KOPT-K1 (cell line): ENCODE measurements at regions not wholly inside any gene's neighbourhood (a gene's known extent, or its start where the extent isn't known, plus 50 kb on each side); places are given as distances from the start of the nearest gene placed in this dataset.

ENCODE experiments used
- H3K27ac ChIP-seq: fragments of 200-600 bp; sonication (generic); 2 replicates; pipeline ENCODE4 v1.5.1; 2016; ENCODE audit warnings: antibody characterized with exemption, mild to moderate bottlenecking, low read depth, low read length; ENCODE audit not compliant: poor library complexity, severe bottlenecking
- H3K36me3 ChIP-seq: fragments of 200-600 bp; sonication (generic); 2 replicates; pipeline ENCODE4 v1.5.1; 2017; ENCODE audit warnings: antibody characterized with exemption, mild to moderate bottlenecking, low read length, moderate library complexity; ENCODE audit not compliant: insufficient read depth
- H3K9me3 ChIP-seq: fragments of 200-600 bp; sonication (generic); 2 replicates; pipeline ENCODE4 v1.5.1; 2017; ENCODE audit warnings: antibody characterized with exemption, low read length, mild to moderate bottlenecking; ENCODE audit not compliant: insufficient read depth, poor library complexity, severe bottlenecking

GRCh38 chr22:27573280-27574001 lies 228.1 kb downstream of the MN1 start:
- Histone ChIP-seq H3K27ac (no peak overlapping the region), H3K36me3 (no peaks in the 10 kb centered on the region), H3K9me3 (no peaks in the 10 kb centered on the region)

- Histone ChIP-seq H3K9me3 (no peaks in the 10 kb centered on the region), H3K36me3 (no peaks in the 10 kb centered on the region), H3K27ac (no peak overlapping the region)
These were observed 227.6 kb downstream of the MN1 start for GRCh38 chr22:27574002-27574366.

GRCh38 chr22:27574651-27575050 lies 226.9 kb downstream of the MN1 start:
- H3K9me3 ChIP-seq = no peaks in the 10 kb centered on the region
- no peaks in the 10 kb centered on the region for H3K36me3 ChIP-seq

GRCh38 chr22:27575348-27575747 lies 226.2 kb downstream of the MN1 start:
- no peaks in the 10 kb centered on the region for H3K36me3 ChIP-seq
- no peaks in the 10 kb centered on the region for H3K9me3 ChIP-seq
- no peak overlapping the region for H3K27ac ChIP-seq

More at GRCh38 chr22:27574651-27575050, 226.9 kb downstream of the MN1 start:
- H3K27ac ChIP-seq = no peak overlapping the region

- H3K27ac ChIP-seq = no peak overlapping the region
- H3K36me3 ChIP-seq = no peaks in the 10 kb centered on the region
- no peaks in the 10 kb centered on the region for H3K9me3 ChIP-seq
These were observed 225.1 kb downstream of the MN1 start for GRCh38 chr22:27576413-27576812.

- H3K27ac ChIP-seq = no peak overlapping the region
- H3K36me3 ChIP-seq = no peaks in the 10 kb centered on the region
- H3K9me3 ChIP-seq = no peaks in the 10 kb centered on the region
These were observed 224.6 kb downstream of the MN1 start for GRCh38 chr22:27576815-27577573.

GRCh38 chr22:27577574-27577969 lies 224.0 kb downstream of the MN1 start:
- Histone ChIP-seq H3K9me3 (no peaks in the 10 kb centered on the region), H3K27ac (no peak overlapping the region), H3K36me3 (no peaks in the 10 kb centered on the region)

- no peaks in the 10 kb centered on the region for H3K36me3 ChIP-seq
These were observed 222.5 kb downstream of the MN1 start for GRCh38 chr22:27578937-27579617.

GRCh38 chr22:27580311-27580897 lies 221.2 kb downstream of the MN1 start:
- Histone ChIP-seq H3K27ac (no peak overlapping the region), H3K9me3 (no peaks in the 10 kb centered on the region), H3K36me3 (no peaks in the 10 kb centered on the region)

More at GRCh38 chr22:27578937-27579617, 222.5 kb downstream of the MN1 start:
- H3K27ac ChIP-seq = no peak overlapping the region
- H3K9me3 ChIP-seq = no peaks in the 10 kb centered on the region

- H3K9me3 ChIP-seq = no peaks in the 10 kb centered on the region
- no peaks in the 10 kb centered on the region for H3K36me3 ChIP-seq
- no peak overlapping the region for H3K27ac ChIP-seq
These were observed 220.3 kb downstream of the MN1 start for GRCh38 chr22:27581236-27581635.

GRCh38 chr22:27581688-27582087 lies 219.9 kb downstream of the MN1 start:
- H3K9me3 ChIP-seq = no peaks in the 10 kb centered on the region
- no peaks in the 10 kb centered on the region for H3K36me3 ChIP-seq
- H3K27ac ChIP-seq = no peak overlapping the region

GRCh38 chr22:27583856-27584255 lies 217.7 kb downstream of the MN1 start:
- no peaks in the 10 kb centered on the region for H3K9me3 ChIP-seq
- H3K36me3 ChIP-seq = no peaks in the 10 kb centered on the region
- H3K27ac ChIP-seq = no peak overlapping the region

- Histone ChIP-seq H3K9me3 (no peaks in the 10 kb centered on the region), H3K36me3 (no peaks in the 10 kb centered on the region), H3K27ac (no peak overlapping the region)
These were observed 216.4 kb downstream of the MN1 start for GRCh38 chr22:27585141-27585540.

- no peaks in the 10 kb centered on the region for H3K9me3 ChIP-seq
- H3K27ac ChIP-seq = no peak overlapping the region
- no peaks in the 10 kb centered on the region for H3K36me3 ChIP-seq
These were observed 213.3 kb downstream of the MN1 start for GRCh38 chr22:27588268-27588667.

GRCh38 chr22:27588915-27589314 lies 212.6 kb downstream of the MN1 start:
- Histone ChIP-seq H3K9me3 (no peaks in the 10 kb centered on the region), H3K36me3 (no peaks in the 10 kb centered on the region), H3K27ac (no peak overlapping the region)
